HG02759 (cell line): ENCODE measurements at regions not wholly inside any gene's neighbourhood (a gene's known extent, or its start where the extent isn't known, plus 50 kb on each side); places are given as distances from the start of the nearest gene placed in this dataset.

Experiments used
- ATAC-seq: cut with Tn5 transposase; IDR thresholded peaks from one replicate; pipeline ENCODE4 v1.9.1; 2021; ENCODE audit warnings: mild to moderate bottlenecking, moderate library complexity; ENCODE audit not compliant: unreplicated experiment

DNA sequence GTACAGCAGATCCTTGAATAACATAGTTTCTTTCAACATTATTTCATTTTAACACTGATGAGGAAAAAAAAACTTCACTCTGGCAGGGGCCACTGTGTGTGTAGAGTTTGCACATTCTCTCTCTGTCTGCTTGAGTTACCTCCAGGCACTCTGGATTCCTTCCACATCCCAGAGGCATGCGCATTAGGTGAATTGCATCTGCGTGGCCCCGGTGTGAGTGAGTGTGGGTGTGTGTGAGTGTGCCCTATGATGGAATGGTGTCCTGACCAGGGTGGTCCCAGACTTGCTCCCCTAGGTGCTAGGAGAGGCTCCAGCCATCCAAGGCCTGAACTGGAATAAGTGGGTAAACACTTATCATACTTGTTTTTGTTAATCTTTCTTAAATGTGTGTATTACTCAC, 90.6 kb upstream of the LRIG3 start:
- no peak for ATAC-seq

DNA sequence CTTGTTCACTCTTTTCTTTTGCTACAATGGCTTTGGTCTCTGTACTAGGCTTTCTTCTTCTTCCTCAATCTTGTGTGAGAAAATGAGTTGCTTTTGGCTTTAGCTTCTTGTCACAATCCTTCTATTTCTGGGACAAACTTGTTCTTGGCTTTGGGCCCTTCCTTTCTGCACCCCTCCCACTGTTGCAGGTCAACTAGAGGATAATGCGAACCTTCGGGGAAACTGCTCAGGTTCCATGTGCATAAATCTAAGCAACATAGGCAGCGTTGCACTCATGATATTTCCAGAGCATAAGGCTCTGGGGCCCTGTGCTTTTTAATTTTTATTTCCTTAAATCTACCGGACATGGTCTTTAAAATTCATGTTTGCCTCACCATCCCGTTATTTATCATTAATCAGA, 89.8 kb upstream of the LRIG3 start:
- ATAC-seq: no peak

DNA sequence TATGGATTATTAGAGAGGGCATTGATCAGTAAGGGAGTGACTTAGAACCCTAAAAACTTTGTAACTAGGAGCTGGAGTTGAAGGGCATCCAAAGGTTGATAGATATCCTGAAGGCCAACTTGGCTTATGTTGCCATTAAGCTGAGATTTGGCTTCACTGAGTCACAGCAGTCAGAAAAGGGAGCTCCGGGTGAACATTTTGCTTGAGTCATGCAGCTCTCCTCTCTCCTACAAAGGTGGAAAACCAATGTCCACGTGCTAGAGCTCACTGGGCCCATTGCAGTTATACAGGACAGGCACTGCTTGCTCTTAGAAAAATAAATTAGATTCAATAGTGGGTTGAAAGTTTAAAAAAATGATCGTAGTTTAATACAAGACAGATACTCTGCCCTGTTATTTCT, 87.3 kb upstream of the LRIG3 start:
- ATAC-seq: no peak

DNA sequence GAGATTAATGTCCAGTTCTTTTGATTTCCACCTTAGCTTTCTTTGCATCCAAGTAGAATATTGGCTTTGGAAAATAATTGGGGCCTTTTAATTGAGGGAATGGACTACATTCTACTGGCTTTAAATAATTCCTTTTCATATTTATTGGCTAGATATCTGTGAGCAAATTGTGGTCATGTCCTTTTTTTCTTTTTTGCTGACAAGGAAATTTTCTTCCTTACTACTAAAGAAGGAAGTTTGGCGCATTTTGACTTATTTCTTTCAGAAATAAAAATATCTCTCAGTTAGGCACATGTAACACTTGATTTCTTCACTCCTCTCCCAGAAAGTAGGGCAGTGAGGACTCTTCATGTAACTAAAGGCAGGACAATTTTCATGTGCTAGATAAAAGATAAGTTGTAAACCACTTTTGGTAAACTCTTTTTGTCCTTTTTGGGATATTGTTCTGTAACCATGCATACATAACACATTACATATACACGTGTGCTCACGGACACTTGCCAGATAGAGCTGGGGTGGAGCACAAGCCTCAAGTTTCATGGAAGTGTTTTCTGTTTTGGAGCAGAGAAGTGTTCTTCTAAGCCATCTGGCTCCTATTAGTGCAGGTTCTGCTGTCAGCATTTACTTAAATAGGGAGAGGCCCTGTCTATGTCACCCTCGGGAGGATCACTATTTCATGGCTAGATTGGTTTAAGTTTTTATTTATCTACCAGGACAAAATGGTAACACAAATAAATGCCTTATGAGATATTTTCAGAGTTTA, 85.1 kb upstream of the LRIG3 start:
- no peak for ATAC-seq

DNA sequence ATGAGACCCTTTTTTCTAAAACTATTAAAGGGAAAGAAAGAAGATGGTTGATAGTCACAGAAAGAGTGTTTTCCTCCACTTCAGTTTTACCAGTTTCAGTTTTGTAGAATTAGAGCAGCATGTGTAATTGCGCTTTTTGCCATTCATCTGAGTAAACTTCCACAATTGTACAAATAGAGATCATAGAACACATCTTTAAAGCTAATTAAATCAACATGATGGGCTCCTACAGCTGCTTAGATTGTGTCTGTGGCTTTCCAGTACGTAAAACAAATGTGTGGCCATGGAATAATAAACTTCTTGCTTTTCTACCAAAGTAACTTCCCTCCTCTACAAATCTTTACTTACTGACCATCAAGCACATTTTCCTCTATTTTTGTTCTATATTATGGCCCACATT, 84.2 kb upstream of the LRIG3 start:
- no peak for ATAC-seq

DNA sequence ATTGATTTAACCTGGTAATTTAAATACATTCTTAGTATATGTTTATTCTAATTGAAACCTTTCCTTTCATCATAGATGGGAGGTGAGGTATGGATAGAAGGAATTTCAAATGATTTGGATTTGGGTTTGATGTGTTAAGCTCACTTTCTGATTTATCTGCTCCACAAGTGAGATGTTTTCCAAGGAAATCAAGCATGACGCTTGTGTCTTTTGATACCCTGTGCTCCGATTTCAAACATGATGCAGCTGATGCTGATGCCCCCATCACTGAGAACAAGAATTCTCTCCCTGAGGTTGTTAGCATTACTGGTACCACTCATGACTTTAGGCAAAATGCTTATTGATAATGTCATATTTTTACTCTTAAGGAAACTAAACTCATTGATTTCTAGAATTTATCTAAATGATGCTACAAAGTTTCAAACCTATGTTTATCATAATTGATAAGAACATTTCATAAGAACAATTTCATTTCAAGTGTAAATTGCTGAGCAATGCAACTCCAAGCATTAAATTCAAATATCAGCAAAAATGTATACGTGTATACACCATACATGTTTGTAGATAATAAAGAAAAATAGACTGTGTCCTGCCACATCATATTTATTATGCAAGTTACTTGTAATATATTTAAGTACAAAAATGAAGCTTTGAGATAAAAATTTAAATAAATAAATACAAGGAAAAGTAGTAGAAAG, 75.5 kb upstream of the LRIG3 start:
- no peak for ATAC-seq

DNA sequence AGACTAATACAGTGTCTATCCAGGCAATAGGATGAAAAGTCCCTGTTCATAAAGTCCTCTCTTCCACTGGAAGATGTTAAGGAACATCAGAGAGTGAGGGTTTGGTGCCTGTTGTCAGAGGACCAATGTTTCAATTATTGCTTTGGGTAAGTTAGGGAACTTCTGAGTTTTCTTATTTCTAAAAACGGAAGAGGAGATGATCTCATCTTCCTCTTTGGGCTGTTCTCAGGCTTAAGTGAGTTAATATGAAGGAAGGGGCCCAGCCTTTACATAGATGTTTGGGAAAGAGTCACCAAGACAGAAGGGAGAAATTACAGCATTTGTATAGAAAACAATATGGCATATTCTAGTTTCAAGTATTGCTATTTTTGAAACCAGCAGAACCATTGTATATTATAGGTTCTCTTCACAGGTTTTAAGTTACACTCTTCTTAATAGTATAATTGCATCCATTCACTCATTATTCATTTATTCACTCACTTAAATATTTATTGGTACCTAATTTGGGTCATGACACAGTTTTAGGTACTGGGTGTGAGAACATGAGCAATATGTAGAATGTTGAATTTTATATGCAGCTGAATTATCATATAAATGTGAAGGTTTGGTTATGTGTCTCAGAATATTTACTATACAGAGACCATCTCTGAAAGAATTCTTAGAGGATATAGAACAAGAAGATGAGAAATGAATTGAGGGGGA, 68.5 kb upstream of the LRIG3 start:
- ATAC-seq: no peak

DNA sequence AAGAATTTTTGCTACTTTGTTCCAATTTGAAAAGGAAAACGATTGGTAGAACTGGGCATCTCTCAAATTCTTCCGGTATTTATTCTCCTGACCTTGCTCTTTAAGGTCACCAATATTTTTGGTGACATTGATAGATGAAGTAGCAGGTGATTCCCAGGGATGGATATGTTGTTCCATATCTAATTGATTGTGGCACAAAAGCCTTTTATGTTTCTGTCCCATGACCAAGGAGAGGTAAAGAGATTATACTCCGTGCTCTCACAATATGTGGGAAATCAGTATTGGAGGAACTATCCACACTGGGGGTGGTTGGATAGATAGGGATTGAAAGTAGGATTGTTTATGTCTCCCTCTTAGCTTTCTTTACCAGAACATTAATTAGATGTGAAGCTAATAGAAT, 61.7 kb upstream of the LRIG3 start:
- ATAC-seq: no peak

DNA sequence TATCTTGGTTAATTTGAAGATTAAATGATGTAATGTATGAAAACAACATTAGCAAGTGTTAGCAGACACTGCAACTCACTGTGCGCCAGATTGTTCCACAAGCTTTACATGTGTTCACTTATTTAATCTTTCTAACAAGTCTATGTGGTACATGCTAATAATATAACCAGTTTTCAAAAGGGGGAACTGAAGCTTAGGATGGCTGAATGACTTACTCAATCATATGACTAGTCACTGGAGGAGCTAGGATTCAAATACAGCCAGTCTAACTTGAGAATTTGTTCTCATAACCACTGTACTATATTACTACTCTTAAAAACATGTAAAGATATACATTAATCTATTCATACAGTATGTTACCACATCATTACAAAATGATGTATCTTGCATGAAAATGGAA, 60.5 kb upstream of the LRIG3 start:
- no peak for ATAC-seq

DNA sequence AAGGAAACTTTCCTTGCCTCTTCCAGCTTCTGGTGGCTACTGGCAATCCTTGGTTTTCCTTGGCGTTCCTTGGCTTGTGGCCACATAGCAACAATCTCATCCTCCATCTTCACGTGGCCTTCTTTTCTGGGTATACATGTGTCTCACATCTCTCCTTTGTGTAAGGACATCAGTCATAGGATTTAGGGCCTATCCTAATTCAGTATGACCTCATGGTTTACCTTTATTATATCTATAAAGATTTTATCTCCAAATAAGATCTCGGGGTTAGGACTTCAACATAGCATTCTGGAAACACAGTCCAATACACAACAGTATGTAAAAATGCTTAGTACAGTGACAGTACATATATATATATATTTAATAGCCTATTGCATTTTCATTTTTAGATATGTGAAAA, 58.4 kb upstream of the LRIG3 start:
- no peak for ATAC-seq

DNA sequence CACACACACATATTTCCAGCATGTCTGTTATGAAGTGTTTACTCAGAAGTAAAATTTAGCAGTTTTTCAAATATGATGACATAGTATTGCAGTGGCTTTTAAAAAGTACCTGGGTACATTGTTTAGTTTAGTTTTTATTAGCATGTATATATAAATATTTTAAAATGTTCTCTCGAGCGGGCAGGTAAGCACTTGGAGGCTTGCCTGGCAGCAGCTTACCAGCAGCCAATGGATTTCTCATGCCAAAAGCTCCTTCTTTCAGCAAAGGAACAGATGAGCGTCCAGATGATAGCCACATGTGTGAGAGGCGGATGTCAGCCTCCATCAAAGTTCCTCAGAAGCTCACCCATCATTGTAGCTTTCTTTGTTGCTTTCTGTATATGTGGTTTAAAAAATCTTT, 57.2 kb upstream of the LRIG3 start:
- no peak for ATAC-seq

DNA sequence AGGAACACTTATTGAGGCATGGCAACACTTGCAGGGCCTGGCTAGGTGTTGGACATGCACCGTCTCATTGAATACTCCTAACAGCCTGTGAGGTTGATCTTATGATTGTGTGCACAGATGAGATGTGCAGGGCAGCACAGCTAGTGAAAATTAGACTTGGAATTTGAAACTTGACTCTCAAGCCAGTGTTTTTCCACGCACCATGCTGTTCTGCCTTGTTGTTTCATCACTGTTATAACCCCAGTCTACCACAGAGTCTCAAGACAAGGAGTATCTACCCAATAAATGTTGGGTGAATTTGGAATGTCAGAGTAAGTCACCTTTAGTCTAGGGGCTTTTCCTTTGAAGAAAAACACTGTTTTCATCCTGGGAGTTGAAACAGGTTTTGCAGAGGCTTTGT, 55.8 kb upstream of the LRIG3 start:
- ATAC-seq: no peak
